ENCODE measurements at regions not wholly inside any gene's neighbourhood (a gene's known extent, or its start where the extent isn't known, plus 50 kb on each side); places are given as distances from the start of the nearest gene placed in this dataset.

GRCh38 chr4:149005191-149005590 lies 563.0 kb upstream of the NR3C2 start:
- no peak overlapping the region for H3K27ac ChIP-seq (ENCODE audit: extremely low read depth, low read depth, low read length)
- H3K9me3 ChIP-seq (ENCODE audit: control insufficient read depth, insufficient read depth, low read depth, low read length): no peaks in the 10 kb centered on the region
- no peaks in the 10 kb centered on the region for H3K36me3 ChIP-seq (ENCODE audit: control insufficient read depth in 2 of 2, insufficient read depth in 1 of 2, low read length in 2 of 2)
- TF ChIP-seq ZBTB8A (tag by site-specific recombination; IDR thresholded peaks at IDR 0.05): no peak
- no peak for TF ChIP-seq HOXA7 (CRISPR knock-in tag; IDR thresholded peaks at IDR 0.05; ENCODE audit: borderline replicate concordance)
- no peak for TF ChIP-seq ZNF670 (tag by site-specific recombination; IDR thresholded peaks at IDR 0.05; ENCODE audit: low read depth)
- no peak for TF ChIP-seq ZNF404 (tag by site-specific recombination; IDR thresholded peaks at IDR 0.05)
- TF ChIP-seq ZNF777 (tag by site-specific recombination; IDR thresholded peaks at IDR 0.05; ENCODE audit: borderline replicate concordance): no peak
- no peak for TF ChIP-seq ZNF600 (tag by site-specific recombination; IDR thresholded peaks at IDR 0.05)
- no peak for TF ChIP-seq BCL11B (tag by site-specific recombination; IDR thresholded peaks at IDR 0.05; ENCODE audit: low read depth)
- TF ChIP-seq ZNF660 (tag by site-specific recombination; IDR thresholded peaks at IDR 0.05): no peak
- TF ChIP-seq, protein P1, sequence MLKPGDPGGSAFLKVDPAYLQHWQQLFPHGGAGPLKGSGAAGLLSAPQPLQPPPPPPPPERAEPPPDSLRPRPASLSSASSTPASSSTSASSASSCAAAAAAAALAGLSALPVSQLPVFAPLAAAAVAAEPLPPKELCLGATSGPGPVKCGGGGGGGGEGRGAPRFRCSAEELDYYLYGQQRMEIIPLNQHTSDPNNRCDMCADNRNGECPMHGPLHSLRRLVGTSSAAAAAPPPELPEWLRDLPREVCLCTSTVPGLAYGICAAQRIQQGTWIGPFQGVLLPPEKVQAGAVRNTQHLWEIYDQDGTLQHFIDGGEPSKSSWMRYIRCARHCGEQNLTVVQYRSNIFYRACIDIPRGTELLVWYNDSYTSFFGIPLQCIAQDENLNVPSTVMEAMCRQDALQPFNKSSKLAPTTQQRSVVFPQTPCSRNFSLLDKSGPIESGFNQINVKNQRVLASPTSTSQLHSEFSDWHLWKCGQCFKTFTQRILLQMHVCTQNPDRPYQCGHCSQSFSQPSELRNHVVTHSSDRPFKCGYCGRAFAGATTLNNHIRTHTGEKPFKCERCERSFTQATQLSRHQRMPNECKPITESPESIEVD (tag by site-specific recombination; IDR thresholded peaks at IDR 0.05): no peak
- TF ChIP-seq ZNF623 (tag by site-specific recombination; IDR thresholded peaks at IDR 0.05): no peak
- CTCF ChIA-PET: interaction anchor here (0.8 kb wide), 1 partner anchor 63 kb away, joined by 3 read pairs; no protein-coding TSS in a partner anchor
- no peak overlapping the region for H3K4me3 ChIP-seq (ENCODE audit: low read depth, low read length)
- H3K4me1 ChIP-seq (ENCODE audit: control insufficient read depth, insufficient read depth, low read length): no peaks in the 10 kb centered on the region
- POLR2A ChIA-PET: no interaction called here

GRCh38 chr4:148999924-149000323 lies 557.7 kb upstream of the NR3C2 start:
- CTCF ChIA-PET: no interaction called here
- H3K9me3 ChIP-seq (ENCODE audit: control insufficient read depth, insufficient read depth, low read depth, low read length): no peaks in the 10 kb centered on the region
- H3K36me3 ChIP-seq (ENCODE audit: control insufficient read depth in 2 of 2, insufficient read depth in 1 of 2, low read length in 2 of 2): no peaks in the 10 kb centered on the region
- TF ChIP-seq OSR2 (tag by site-specific recombination; IDR thresholded peaks at IDR 0.05) (no peak), ZNF23 (tag by site-specific recombination; IDR thresholded peaks at IDR 0.05; ENCODE audit: borderline replicate concordance) (no peak), ZNF302 (tag by site-specific recombination; IDR thresholded peaks at IDR 0.05; ENCODE audit: low read depth) (no peak), ZNF555 (tag by site-specific recombination; conservative IDR thresholded peaks at IDR 0.05) (no peak), ZNF404 (tag by site-specific recombination; IDR thresholded peaks at IDR 0.05) (no peak), ZNF423 (tag by site-specific recombination; IDR thresholded peaks at IDR 0.05) (no peak), CTCF (tag by site-specific recombination; IDR thresholded peaks at IDR 0.05) (no peak), ZNF596 (tag by site-specific recombination; IDR thresholded peaks at IDR 0.05) (no peak), ZNF629 (tag by site-specific recombination; IDR thresholded peaks at IDR 0.05) (no peak), KLF8 (tag by site-specific recombination; IDR thresholded peaks at IDR 0.05) (no peak), TCF7L2 (IDR thresholded peaks at IDR 0.05; ENCODE audit: borderline replicate concordance, low read depth, low read length) (no peak), ZBTB17 (tag by site-specific recombination; IDR thresholded peaks at IDR 0.05) (no peak), ZNF19 (tag by site-specific recombination; IDR thresholded peaks at IDR 0.05; ENCODE audit: low read depth) (no peak), ZNF132 (tag by site-specific recombination; IDR thresholded peaks at IDR 0.05; ENCODE audit: borderline replicate concordance) (no peak), ZNF433 (tag by site-specific recombination; IDR thresholded peaks at IDR 0.05; ENCODE audit: low read depth) (no peak), EGR2 (tag by site-specific recombination; IDR thresholded peaks at IDR 0.05; ENCODE audit: low read depth) (no peak)
- TF ChIP-seq, protein P2, sequence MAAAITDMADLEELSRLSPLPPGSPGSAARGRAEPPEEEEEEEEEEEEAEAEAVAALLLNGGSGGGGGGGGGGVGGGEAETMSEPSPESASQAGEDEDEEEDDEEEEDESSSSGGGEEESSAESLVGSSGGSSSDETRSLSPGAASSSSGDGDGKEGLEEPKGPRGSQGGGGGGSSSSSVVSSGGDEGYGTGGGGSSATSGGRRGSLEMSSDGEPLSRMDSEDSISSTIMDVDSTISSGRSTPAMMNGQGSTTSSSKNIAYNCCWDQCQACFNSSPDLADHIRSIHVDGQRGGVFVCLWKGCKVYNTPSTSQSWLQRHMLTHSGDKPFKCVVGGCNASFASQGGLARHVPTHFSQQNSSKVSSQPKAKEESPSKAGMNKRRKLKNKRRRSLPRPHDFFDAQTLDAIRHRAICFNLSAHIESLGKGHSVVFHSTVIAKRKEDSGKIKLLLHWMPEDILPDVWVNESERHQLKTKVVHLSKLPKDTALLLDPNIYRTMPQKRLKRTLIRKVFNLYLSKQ (tag by site-specific recombination; IDR thresholded peaks at IDR 0.05; ENCODE audit: borderline replicate concordance): no peak
- TF ChIP-seq, protein P3, sequence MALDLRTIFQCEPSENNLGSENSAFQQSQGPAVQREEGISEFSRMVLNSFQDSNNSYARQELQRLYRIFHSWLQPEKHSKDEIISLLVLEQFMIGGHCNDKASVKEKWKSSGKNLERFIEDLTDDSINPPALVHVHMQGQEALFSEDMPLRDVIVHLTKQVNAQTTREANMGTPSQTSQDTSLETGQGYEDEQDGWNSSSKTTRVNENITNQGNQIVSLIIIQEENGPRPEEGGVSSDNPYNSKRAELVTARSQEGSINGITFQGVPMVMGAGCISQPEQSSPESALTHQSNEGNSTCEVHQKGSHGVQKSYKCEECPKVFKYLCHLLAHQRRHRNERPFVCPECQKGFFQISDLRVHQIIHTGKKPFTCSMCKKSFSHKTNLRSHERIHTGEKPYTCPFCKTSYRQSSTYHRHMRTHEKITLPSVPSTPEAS (tag by site-specific recombination; IDR thresholded peaks at IDR 0.05): no peak
- POLR2A ChIA-PET: no interaction called here
- H3K27ac ChIP-seq (ENCODE audit: extremely low read depth, low read depth, low read length): no peak overlapping the region
- no peaks in the 10 kb centered on the region for H3K4me1 ChIP-seq (ENCODE audit: control insufficient read depth, insufficient read depth, low read length)
- no peak overlapping the region for H3K4me3 ChIP-seq (ENCODE audit: low read depth, low read length)
